SK-N-SH (cell line): ENCODE measurements at regions not wholly inside any gene's neighbourhood (a gene's known extent, or its start where the extent isn't known, plus 50 kb on each side); places are given as distances from the start of the nearest gene placed in this dataset.

ENCODE experiments used
- CTCF ChIA-PET: fragments of 300-600, 350-600 bp; formaldehyde crosslinking; extraction: SDS; loops from one replicate; lab custom pipeline; 2021; lab: Yijun Ruan, JAX
- POLR2A ChIA-PET: fragments of 350-600 bp; sonication (Branson Sonifier 250); formaldehyde crosslinking; extraction: SDS; loops from one replicate; lab custom pipeline; 2020; ENCODE audit warnings: antibody characterized with exemption, inconsistent platforms; lab: Yijun Ruan, JAX
- DNase-seq: peaks from one replicate; pipeline ENCODE4 v3.0.0; 2012
- H2AFZ ChIP-seq: fragments of 200-600 bp; sonication (generic); 2 replicates; pipeline ENCODE4 v1.8.1; 2016; ENCODE audit warnings: antibody characterized with exemption, mild to moderate bottlenecking, low read depth
- H3F3A ChIP-seq: fragments of 200-600 bp; sonication (generic); replicated peaks from 2 replicates; pipeline ENCODE3; 2016; ENCODE audit warnings: antibody characterized with exemption, mild to moderate bottlenecking; ENCODE audit not compliant: insufficient read depth
- H3K27ac ChIP-seq, 2 experiments: fragments of 200-500 bp in 1 of 2; fragments of 200-600 bp in 1 of 2; sonication (Bioruptor generic) in 1 of 2; sonication (generic), shearing (Covaris generic) in 1 of 2; 2 replicates each; pipeline versions ENCODE4 v1.5.1 to v1.6.1; 2014 to 2016; ENCODE audit warnings: low read depth in 2 of 2, inconsistent platforms in 1 of 2, low read length in 1 of 2, mild to moderate bottlenecking in 1 of 2, mixed read lengths in 1 of 2
- H3K27me3 ChIP-seq: fragments of 200-600 bp; sonication (generic), shearing (Covaris generic); 2 replicates; pipeline ENCODE4 v1.6.1; 2016; ENCODE audit warnings: mixed run types; ENCODE audit not compliant: insufficient read depth
- H3K36me3 ChIP-seq, 2 experiments: fragments of 200-500 bp in 1 of 2; fragments of 200-600 bp in 1 of 2; sonication (Bioruptor generic) in 1 of 2; sonication (generic) in 1 of 2; replicated peaks in 1 of 2; 2 replicates each; pipeline versions ENCODE3 to v1.5.1; 2014 to 2016; ENCODE audit warnings: low read length in 1 of 2, mild to moderate bottlenecking in 1 of 2; ENCODE audit not compliant: insufficient read depth in 2 of 2, control insufficient read depth in 1 of 2
- H3K4me1 ChIP-seq, 2 experiments: fragments of 200-500 bp in 1 of 2; fragments of 200-600 bp in 1 of 2; sonication (Bioruptor generic) in 1 of 2; sonication (generic), shearing (Covaris generic) in 1 of 2; 2 replicates each; pipeline versions ENCODE4 v1.5.1 to v1.6.1; 2014 to 2016; ENCODE audit warnings: low read depth in 1 of 2, low read length in 1 of 2, mixed run types in 1 of 2; ENCODE audit not compliant: insufficient read depth in 2 of 2, control insufficient read depth in 1 of 2
- H3K4me2 ChIP-seq: fragments of 200-600 bp; sonication (generic), shearing (Covaris generic); 2 replicates; pipeline ENCODE4 v1.6.1; 2017; ENCODE audit warnings: mixed run types
- H3K4me3 ChIP-seq, 2 experiments: fragments of 200-500 bp in 1 of 2; fragments of 200-600 bp in 1 of 2; sonication (Bioruptor generic) in 1 of 2; sonication (generic), shearing (Covaris generic) in 1 of 2; 2 replicates each; pipeline versions ENCODE4 v1.5.1 to v1.8.1; 2014 to 2016; ENCODE audit warnings: low read depth in 2 of 2, inconsistent platforms in 1 of 2, low read length in 1 of 2, mild to moderate bottlenecking in 1 of 2, mixed read lengths in 1 of 2, moderate library complexity in 1 of 2
- H3K79me2 ChIP-seq: fragments of 200-600 bp; sonication (generic); 2 replicates; pipeline ENCODE4 v1.8.1; 2017; ENCODE audit warnings: mild to moderate bottlenecking; ENCODE audit not compliant: insufficient read depth
- H3K9ac ChIP-seq: fragments of 200-600 bp; sonication (generic); 2 replicates; pipeline ENCODE4 v1.6.1; 2017; ENCODE audit warnings: mixed run types
- H3K9me2 ChIP-seq: fragments of 200-600 bp; sonication (generic); 2 replicates; pipeline ENCODE4 v1.6.1; 2017; ENCODE audit warnings: mixed run types
- H3K9me3 ChIP-seq: fragments of 200-600 bp; sonication (generic); 2 replicates; pipeline ENCODE4 v1.6.1; 2017; ENCODE audit warnings: mixed run types, mild to moderate bottlenecking, moderate library complexity
- H4K20me1 ChIP-seq: fragments of 200-600 bp; sonication (generic); 2 replicates; pipeline ENCODE4 v1.6.1; 2017; ENCODE audit warnings: mild to moderate bottlenecking, mixed run types; ENCODE audit not compliant: insufficient read depth
- EP300 ChIP-seq, 2 experiments: IDR thresholded peaks; 2 replicates each; pipeline versions ENCODE4 v1.4.0 to v1.6.1; 2012; ENCODE audit warnings: borderline replicate concordance in 1 of 2, low read depth in 1 of 2, low read length in 1 of 2
- EZH2phosphoT487 ChIP-seq: fragments of 200-600 bp; sonication (generic); IDR thresholded peaks from 2 replicates; pipeline ENCODE4 v1.6.1; 2017; ENCODE audit warnings: low read depth, mixed run types, mild to moderate bottlenecking, antibody characterized with exemption, moderate library complexity, borderline replicate concordance
- FOXJ3 ChIP-seq: sonication (generic); formaldehyde crosslinking; IDR thresholded peaks from 2 replicates; pipeline ENCODE4 v1.5.1; 2020; ENCODE audit warnings: mild to moderate bottlenecking, missing genetic modification reagents
- FOXM1 ChIP-seq: IDR thresholded peaks from 2 replicates; pipeline ENCODE4 v1.4.0; 2012; ENCODE audit warnings: low read depth, mild to moderate bottlenecking
- GABPA ChIP-seq: IDR thresholded peaks from 2 replicates; pipeline ENCODE4 v1.4.0; 2012; ENCODE audit warnings: low read depth, mild to moderate bottlenecking
- JUND ChIP-seq: IDR thresholded peaks from 2 replicates; pipeline ENCODE4 v1.4.0; 2012
- MAX ChIP-seq: IDR thresholded peaks from 2 replicates; pipeline ENCODE4 v1.4.0; 2012; ENCODE audit warnings: low read depth
- MEF2A ChIP-seq: IDR thresholded peaks from 2 replicates; pipeline ENCODE4 v1.4.0; 2012; ENCODE audit warnings: low read depth, borderline replicate concordance
- MXI1 ChIP-seq: IDR thresholded peaks from 2 replicates; pipeline ENCODE4 v1.6.1; 2012; ENCODE audit warnings: mild to moderate bottlenecking, low read depth, low read length, improper control_type of control experiment
- NFIC ChIP-seq: IDR thresholded peaks from 2 replicates; pipeline ENCODE4 v1.4.0; 2012; ENCODE audit warnings: borderline replicate concordance
- NRF1 ChIP-seq: IDR thresholded peaks from 2 replicates; pipeline ENCODE4 v1.6.1; 2012; ENCODE audit warnings: low read depth, mild to moderate bottlenecking, low read length
- PBX3 ChIP-seq: IDR thresholded peaks from 2 replicates; pipeline ENCODE4; 2012
- POLR2AphosphoS5 ChIP-seq: IDR thresholded peaks from 2 replicates; pipeline ENCODE4 v1.6.1; 2012; ENCODE audit warnings: low read depth, low read length
- RXRA ChIP-seq: IDR thresholded peaks from 2 replicates; pipeline ENCODE4 v1.4.0; 2012; ENCODE audit warnings: low read depth, mild to moderate bottlenecking, borderline replicate concordance
- SIN3A ChIP-seq: IDR thresholded peaks from 2 replicates; pipeline ENCODE4 v1.6.1; 2012; ENCODE audit warnings: low read depth, mild to moderate bottlenecking, low read length, moderate library complexity, borderline replicate concordance
- SMC3 ChIP-seq: IDR thresholded peaks from 2 replicates; pipeline ENCODE4 v1.6.1; 2012; ENCODE audit warnings: low read depth, low read length, improper control_type of control experiment
- TCF12 ChIP-seq: IDR thresholded peaks from 2 replicates; pipeline ENCODE4 v1.4.0; 2012
- USF2 ChIP-seq: fragments of 150-350 bp; IDR thresholded peaks from 2 replicates; pipeline ENCODE4 v1.6.1; 2017; ENCODE audit warnings: antibody characterized with exemption, low read length, low read depth, borderline replicate concordance
- YY1 ChIP-seq: IDR thresholded peaks from 2 replicates; pipeline ENCODE4 v1.4.0; 2012; ENCODE audit warnings: low read depth, mild to moderate bottlenecking
- WGBS: methylation state at CpG from one replicate; pipeline ENCODE4 v1.1.6; 2017; ENCODE audit warnings: low lambda C conversion rate; 5-methylcytosine and 5-hydroxymethylcytosine counted together
- TF ChIP-seq, protein P1 (sequence below): fragments of 150-350 bp; IDR thresholded peaks from 2 replicates; pipeline ENCODE4 v1.6.1; 2016; ENCODE audit warnings: mild to moderate bottlenecking, low read depth, low read length

DNA sequence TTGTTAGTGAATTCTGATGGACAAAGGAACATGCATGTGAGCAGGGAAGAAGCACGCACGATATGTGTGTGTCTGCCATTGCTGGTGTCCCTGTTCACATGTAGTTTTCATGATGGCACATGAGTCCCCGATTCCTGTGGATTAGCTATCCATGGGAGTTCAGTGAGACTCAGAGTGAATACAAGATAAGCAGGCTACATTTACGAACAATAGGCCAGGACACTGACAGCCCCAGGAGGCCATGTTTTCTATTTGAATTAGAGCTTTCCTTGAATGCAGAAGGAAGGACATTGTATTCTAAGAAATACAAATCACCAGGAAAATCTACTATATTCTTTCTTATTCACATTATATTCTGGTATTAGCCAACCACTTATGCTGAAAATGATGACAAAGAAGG lies 171.4 kb downstream of the PPP1R2C start:
- TF ChIP-seq GABPA (no peak), SIN3A (no peak), RXRA (no peak), JUND (no peak), FOXJ3 (no peak), SMC3 (no peak), TCF12 (no peak), MAX (no peak), FOXM1 (no peak), MXI1 (no peak), NFIC (no peak), POLR2AphosphoS5 (no peak), EP300 (IDR thresholded peaks at IDR 0.05; ENCODE audit: borderline replicate concordance in 1 of 2, low read depth in 1 of 2, low read length in 1 of 2) (no peak), MEF2A (no peak), EZH2phosphoT487 (no peak), YY1 (no peak), PBX3 (no peak), NRF1 (no peak), USF2 (no peak)
- TF ChIP-seq, protein P1, sequence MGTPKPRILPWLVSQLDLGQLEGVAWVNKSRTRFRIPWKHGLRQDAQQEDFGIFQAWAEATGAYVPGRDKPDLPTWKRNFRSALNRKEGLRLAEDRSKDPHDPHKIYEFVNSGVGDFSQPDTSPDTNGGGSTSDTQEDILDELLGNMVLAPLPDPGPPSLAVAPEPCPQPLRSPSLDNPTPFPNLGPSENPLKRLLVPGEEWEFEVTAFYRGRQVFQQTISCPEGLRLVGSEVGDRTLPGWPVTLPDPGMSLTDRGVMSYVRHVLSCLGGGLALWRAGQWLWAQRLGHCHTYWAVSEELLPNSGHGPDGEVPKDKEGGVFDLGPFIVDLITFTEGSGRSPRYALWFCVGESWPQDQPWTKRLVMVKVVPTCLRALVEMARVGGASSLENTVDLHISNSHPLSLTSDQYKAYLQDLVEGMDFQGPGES = no peak
- TF ChIP-seq, all 33 proteins: peak for 0
- Histone ChIP-seq H3K36me3 (no peaks in the 10 kb centered on the region), H3K9ac (no peak overlapping the region), H3K79me2 (no peaks in the 10 kb centered on the region), H3F3A (no peaks in the 10 kb centered on the region), H3K4me2 (no peak overlapping the region), H3K9me3 (no peaks in the 10 kb centered on the region), H3K27me3 (no peaks in the 10 kb centered on the region), H4K20me1 (no peaks in the 10 kb centered on the region), H3K4me3 (no peak overlapping the region), H3K27ac (no peak overlapping the region), H3K9me2 (no peaks in the 10 kb centered on the region), H3K4me1 (no peaks in the 10 kb centered on the region), H2AFZ (no peak overlapping the region)
- DNase-seq = no peak
- ChIA-PET POLR2A (no interaction called here), CTCF (interaction anchor here (2.2 kb wide), 1 partner anchor 8 kb away, joined by 7 read pairs; no protein-coding TSS in a partner anchor)
- 21% methylated on average over 4 of the region's 4 CpGs for WGBS
